ENCODE measurements at regions not wholly inside any gene's neighbourhood (a gene's known extent, or its start where the extent isn't known, plus 50 kb on each side); places are given as distances from the start of the nearest gene placed in this dataset.

DNA sequence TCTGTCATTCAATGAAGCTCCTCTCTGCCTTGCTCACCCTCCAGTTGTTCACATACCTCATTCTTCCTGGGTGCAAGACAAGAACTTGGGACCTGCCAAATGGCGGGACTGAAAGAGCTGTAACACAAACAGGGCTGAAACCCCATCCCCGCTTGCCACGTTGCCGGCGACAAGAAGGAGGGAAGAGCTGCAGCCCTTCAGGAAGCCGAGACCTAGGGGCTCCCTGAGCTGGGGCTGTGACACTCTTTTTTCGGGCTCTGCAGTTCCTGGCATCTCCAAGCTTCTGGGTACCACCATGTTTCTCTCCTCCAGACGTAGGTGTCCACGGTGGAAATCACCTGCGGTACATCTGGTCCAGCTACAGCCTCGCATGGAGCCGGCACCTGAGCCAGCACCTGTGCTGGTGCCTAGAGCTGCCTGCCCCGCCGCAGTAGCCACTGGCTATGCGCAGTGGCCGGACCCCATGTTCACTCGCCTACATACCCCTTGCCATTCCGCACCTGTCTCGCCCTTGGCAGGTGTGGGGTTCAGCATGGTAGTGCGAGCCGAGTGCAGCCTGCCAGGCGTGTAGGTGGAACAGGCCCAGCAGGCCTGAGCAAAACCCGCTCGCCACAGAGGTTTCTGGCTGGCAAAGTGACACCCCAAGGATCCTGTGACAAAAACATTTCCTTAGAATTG lies 367.0 kb upstream of the NEGR1 start:
- TF ChIP-seq, protein P1, sequence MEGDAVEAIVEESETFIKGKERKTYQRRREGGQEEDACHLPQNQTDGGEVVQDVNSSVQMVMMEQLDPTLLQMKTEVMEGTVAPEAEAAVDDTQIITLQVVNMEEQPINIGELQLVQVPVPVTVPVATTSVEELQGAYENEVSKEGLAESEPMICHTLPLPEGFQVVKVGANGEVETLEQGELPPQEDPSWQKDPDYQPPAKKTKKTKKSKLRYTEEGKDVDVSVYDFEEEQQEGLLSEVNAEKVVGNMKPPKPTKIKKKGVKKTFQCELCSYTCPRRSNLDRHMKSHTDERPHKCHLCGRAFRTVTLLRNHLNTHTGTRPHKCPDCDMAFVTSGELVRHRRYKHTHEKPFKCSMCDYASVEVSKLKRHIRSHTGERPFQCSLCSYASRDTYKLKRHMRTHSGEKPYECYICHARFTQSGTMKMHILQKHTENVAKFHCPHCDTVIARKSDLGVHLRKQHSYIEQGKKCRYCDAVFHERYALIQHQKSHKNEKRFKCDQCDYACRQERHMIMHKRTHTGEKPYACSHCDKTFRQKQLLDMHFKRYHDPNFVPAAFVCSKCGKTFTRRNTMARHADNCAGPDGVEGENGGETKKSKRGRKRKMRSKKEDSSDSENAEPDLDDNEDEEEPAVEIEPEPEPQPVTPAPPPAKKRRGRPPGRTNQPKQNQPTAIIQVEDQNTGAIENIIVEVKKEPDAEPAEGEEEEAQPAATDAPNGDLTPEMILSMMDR (IDR thresholded peaks at IDR 0.05; ENCODE audit: extremely low read depth in 1 of 2, insufficient read depth in 1 of 2, low read depth in 1 of 2, low read length in 2 of 2) = no peak
- TF ChIP-seq POLR2A (IDR thresholded peaks at IDR 0.05; ENCODE audit: low read depth, low read length) (no peak), EZH2 (IDR thresholded peaks at IDR 0.05; ENCODE audit: borderline replicate concordance, low read depth, low read length, severe bottlenecking) (no peak), POLR2AphosphoS5 (IDR thresholded peaks at IDR 0.05; ENCODE audit: insufficient read depth, low read depth, low read length) (no peak), MYC (IDR thresholded peaks at IDR 0.05; ENCODE audit: low read depth, low read length) (no peak), JUN (IDR thresholded peaks at IDR 0.05; ENCODE audit: borderline replicate concordance, insufficient read depth, insufficient read length, low read depth) (no peak), GATA2 (IDR thresholded peaks at IDR 0.05; ENCODE audit: insufficient read depth, insufficient read length, low read depth, low read length) (no peak), FOS (IDR thresholded peaks at IDR 0.05; ENCODE audit: borderline replicate concordance, insufficient read depth, low read length) (no peak)
- TF ChIP-seq, protein P2, sequence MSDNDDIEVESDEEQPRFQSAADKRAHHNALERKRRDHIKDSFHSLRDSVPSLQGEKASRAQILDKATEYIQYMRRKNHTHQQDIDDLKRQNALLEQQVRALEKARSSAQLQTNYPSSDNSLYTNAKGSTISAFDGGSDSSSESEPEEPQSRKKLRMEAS (IDR thresholded peaks at IDR 0.05; ENCODE audit: insufficient read depth, insufficient read length) = no peak

Data from endothelial cell of umbilical vein (primary cell).